ENCODE measurements at regions not wholly inside any gene's neighbourhood (a gene's known extent, or its start where the extent isn't known, plus 50 kb on each side); places are given as distances from the start of the nearest gene placed in this dataset.

- ATAC-seq (no peak), FAIRE-seq (no peak), DNase-seq (ENCODE audit: low read depth, low spot score) (no peak)
- RAD21 ChIA-PET (ENCODE audit: unreplicated experiment) = interaction anchor here (0.6 kb wide), 1 partner anchor 93 kb away, joined by 3 read pairs; no protein-coding TSS in a partner anchor
- TF ChIP-seq SMAD1 (IDR thresholded peaks at IDR 0.05; ENCODE audit: low read depth, partially characterized antibody) = no peak
- TF ChIP-seq NFIC (IDR thresholded peaks at IDR 0.05; ENCODE audit: low read depth, low read length) = no peak
- TF ChIP-seq WRNIP1 (IDR thresholded peaks at IDR 0.05; ENCODE audit: borderline replicate concordance, low read depth, low read length) = no peak
- TF ChIP-seq PKNOX1 (IDR thresholded peaks at IDR 0.05) = no peak
- Histone ChIP-seq H3K36me3 (ENCODE audit: control insufficient read depth in 2 of 2, insufficient read depth in 2 of 2, low read length in 1 of 2) (no peaks in the 10 kb centered on the region), H2AFZ (ENCODE audit: control insufficient read depth, low read depth, low read length) (peak overlapping the region; percentile 13; the same call in 1 of the 2 replicates), H3K4me1 (ENCODE audit: control insufficient read depth, insufficient read depth, low read length) (no peaks in the 10 kb centered on the region), H3K4me2 (ENCODE audit: control insufficient read depth, insufficient read depth) (no peak overlapping the region), H3K27me3 (replicated peaks in 1 of 2; ENCODE audit: control insufficient read depth in 2 of 2, insufficient read depth in 2 of 2, low read length in 1 of 2) (no peaks in the 10 kb centered on the region), H3K4me3 (no peak overlapping the region), H3K9me3 (replicated peaks; ENCODE audit: control insufficient read depth, insufficient read depth, low read length) (no peaks in the 10 kb centered on the region), H4K20me1 (ENCODE audit: control insufficient read depth, insufficient read depth) (no peaks in the 10 kb centered on the region), H3K27ac (ENCODE audit: control insufficient read depth, insufficient read depth) (no peak overlapping the region), H3K9ac (ENCODE audit: control insufficient read depth, insufficient read depth, low read length) (no peak overlapping the region), H3K79me2 (ENCODE audit: control insufficient read depth, insufficient read depth, low read length) (no peaks in the 10 kb centered on the region)
- POLR2A ChIA-PET = no interaction called here
- intact Hi-C loops (cut with micrococcal nuclease; ENCODE audit: unreplicated experiment) = no loop called here
- CTCF ChIA-PET = interaction anchor here (0.6 to 1.0 kb wide), 3 partner anchors 9 to 21 kb away, joined by 3 read pairs; no protein-coding TSS in a partner anchor
- WGBS (ENCODE audit: insufficient coverage, insufficient replicate concordance, low lambda C conversion rate, missing lambda C conversion rate) = 51% methylated on average over 5 of the region's 5 CpGs
- in situ Hi-C loops (cut with MboI) = no loop called here
- SMC1A ChIA-PET (ENCODE audit: uncharacterized antibody, unreplicated experiment) = interaction anchor here (0.7 to 1.4 kb wide), 5 partner anchors 12 to 100 kb away, joined by 3 to 4 read pairs (median 3); no protein-coding TSS in a partner anchor
- no TSS peak for BruUV-seq (replicated peaks)
Measured at GRCh38 chr20:11174861-11175260, 501.1 kb upstream of the JAG1 start.

- 20% methylated on average over 2 of the region's 2 CpGs for WGBS (ENCODE audit: insufficient coverage, insufficient replicate concordance, low lambda C conversion rate, missing lambda C conversion rate)
- H3K9ac ChIP-seq (ENCODE audit: control insufficient read depth, insufficient read depth, low read length) = no peak overlapping the region
- no TSS peak for BruUV-seq (replicated peaks)
- H3K27me3 ChIP-seq (replicated peaks in 1 of 2; ENCODE audit: control insufficient read depth in 2 of 2, insufficient read depth in 2 of 2, low read length in 1 of 2) = no peaks in the 10 kb centered on the region
- H3K27ac ChIP-seq (ENCODE audit: control insufficient read depth, insufficient read depth) = no peak overlapping the region
- no peak for DNase-seq (ENCODE audit: low read depth, low spot score)
- H3K9me3 ChIP-seq (replicated peaks; ENCODE audit: control insufficient read depth, insufficient read depth, low read length) = no peaks in the 10 kb centered on the region
- ChIA-PET CTCF (no interaction called here), RAD21 (ENCODE audit: unreplicated experiment) (no interaction called here), SMC1A (ENCODE audit: uncharacterized antibody, unreplicated experiment) (no interaction called here), POLR2A (no interaction called here)
- no peaks in the 10 kb centered on the region for H3K79me2 ChIP-seq (ENCODE audit: control insufficient read depth, insufficient read depth, low read length)
- H3K4me1 ChIP-seq (ENCODE audit: control insufficient read depth, insufficient read depth, low read length) = no peaks in the 10 kb centered on the region
- ATAC-seq = no peak
- no peaks in the 10 kb centered on the region for H3K36me3 ChIP-seq (ENCODE audit: control insufficient read depth in 2 of 2, insufficient read depth in 2 of 2, low read length in 1 of 2)
- in situ Hi-C loops (cut with MboI) (no loop called here), intact Hi-C loops (cut with micrococcal nuclease; ENCODE audit: unreplicated experiment) (no loop called here)
- H4K20me1 ChIP-seq (ENCODE audit: control insufficient read depth, insufficient read depth) = no peaks in the 10 kb centered on the region
- no peak overlapping the region for H3K4me3 ChIP-seq
- H3K4me2 ChIP-seq (ENCODE audit: control insufficient read depth, insufficient read depth) = no peak overlapping the region
- no peak for FAIRE-seq
- no peak overlapping the region for H2AFZ ChIP-seq (ENCODE audit: control insufficient read depth, low read depth, low read length)
- TF ChIP-seq PRDM15 (CRISPR knock-in tag; IDR thresholded peaks at IDR 0.05) (no peak), ATF7 (IDR thresholded peaks at IDR 0.05; ENCODE audit: low read depth) (no peak), PML (IDR thresholded peaks at IDR 0.05; ENCODE audit: low read length) (no peak), EP300 (IDR thresholded peaks at IDR 0.05; ENCODE audit: borderline replicate concordance in 1 of 2, control insufficient read depth in 1 of 2, low read depth in 2 of 2, low read length in 2 of 2) (no peak), SRF (IDR thresholded peaks at IDR 0.05; ENCODE audit: low read depth in 2 of 2, low read length in 2 of 2) (no peak), IRF5 (IDR thresholded peaks at IDR 0.05; ENCODE audit: borderline replicate concordance) (no peak)
Measured at GRCh38 chr20:11176431-11176830, 502.6 kb upstream of the JAG1 start.

All from GM12878 (cell line).